Chondrocyte (in vitro differentiated cells): ENCODE measurements at regions not wholly inside any gene's neighbourhood (a gene's known extent, or its start where the extent isn't known, plus 50 kb on each side); places are given as distances from the start of the nearest gene placed in this dataset.

Experiments used
- DNase-seq: peaks from one replicate; pipeline ENCODE4 v3.0.0; 2021; ENCODE audit warnings: mixed read lengths, low spot score
- H3K27ac Mint-ChIP-seq: one replicate; pipeline ENCODE4 v1.8.0; 2021; ENCODE audit warnings: mild to moderate bottlenecking, moderate library complexity, mixed read lengths; ENCODE audit not compliant: unreplicated experiment
- H3K27me3 Mint-ChIP-seq: 2 replicates; pipeline ENCODE4 v1.8.0; 2021; ENCODE audit warnings: low read depth, mixed read lengths
- H3K36me3 Mint-ChIP-seq: 2 replicates; pipeline ENCODE4 v1.8.0; 2021; ENCODE audit warnings: low read depth, mixed read lengths
- H3K4me1 Mint-ChIP-seq: 2 replicates; pipeline ENCODE4 v1.8.0; 2021; ENCODE audit warnings: low read depth, mild to moderate bottlenecking, mixed read lengths
- H3K4me3 Mint-ChIP-seq: one replicate; pipeline ENCODE4 v1.8.0; 2021; ENCODE audit warnings: mild to moderate bottlenecking, moderate library complexity, mixed read lengths; ENCODE audit not compliant: unreplicated experiment
- H3K9me3 Mint-ChIP-seq: 2 replicates; pipeline ENCODE4 v1.8.0; 2021; ENCODE audit warnings: low read depth, mixed read lengths
- CTCF ChIP-seq: fragments of 200-600 bp; sonication (generic); IDR thresholded peaks from 2 replicates; pipeline ENCODE4 v1.5.0; 2021; ENCODE audit warnings: antibody characterized with exemption, mild to moderate bottlenecking, moderate library complexity

GRCh38 chr2:79368116-79368630 lies 144.7 kb upstream of the CTNNA2 start:
- no peak overlapping the region for H3K4me3 Mint-ChIP-seq
- H3K9me3 Mint-ChIP-seq: peaks cover 3% of the 10 kb centered on the region
- TF ChIP-seq CTCF: no peak
- no peak for DNase-seq
- H3K4me1 Mint-ChIP-seq: no peaks in the 10 kb centered on the region
- H3K27ac Mint-ChIP-seq: no peak overlapping the region
- no peaks in the 10 kb centered on the region for H3K36me3 Mint-ChIP-seq
- no peaks in the 10 kb centered on the region for H3K27me3 Mint-ChIP-seq

GRCh38 chr2:79359419-79359818 lies 153.4 kb upstream of the CTNNA2 start:
- no peak overlapping the region for H3K4me3 Mint-ChIP-seq
- no peaks in the 10 kb centered on the region for H3K27me3 Mint-ChIP-seq
- no peak for TF ChIP-seq CTCF
- peaks cover 15% of the 10 kb centered on the region for H3K9me3 Mint-ChIP-seq
- no peak for DNase-seq
- no peaks in the 10 kb centered on the region for H3K4me1 Mint-ChIP-seq
- no peaks in the 10 kb centered on the region for H3K36me3 Mint-ChIP-seq
- no peak overlapping the region for H3K27ac Mint-ChIP-seq

GRCh38 chr2:79355569-79355968 lies 157.3 kb upstream of the CTNNA2 start:
- H3K9me3 Mint-ChIP-seq: peaks cover 48% of the 10 kb centered on the region
- TF ChIP-seq CTCF: no peak
- H3K4me3 Mint-ChIP-seq: no peak overlapping the region
- no peak for DNase-seq
- H3K36me3 Mint-ChIP-seq: no peaks in the 10 kb centered on the region
- H3K27ac Mint-ChIP-seq: no peak overlapping the region
- H3K27me3 Mint-ChIP-seq: no peaks in the 10 kb centered on the region
- H3K4me1 Mint-ChIP-seq: no peaks in the 10 kb centered on the region

- no peaks in the 10 kb centered on the region for H3K4me1 Mint-ChIP-seq
- no peaks in the 10 kb centered on the region for H3K27me3 Mint-ChIP-seq
- no peak overlapping the region for H3K4me3 Mint-ChIP-seq
- DNase-seq: no peak
- TF ChIP-seq CTCF: no peak
- H3K9me3 Mint-ChIP-seq: no peaks in the 10 kb centered on the region
- no peaks in the 10 kb centered on the region for H3K36me3 Mint-ChIP-seq
- H3K27ac Mint-ChIP-seq: no peak overlapping the region
Measured at GRCh38 chr2:79327460-79327859, 167.9 kb upstream of the REG3A start.

- H3K9me3 Mint-ChIP-seq: no peaks in the 10 kb centered on the region
- no peak for DNase-seq
- no peak for TF ChIP-seq CTCF
Measured at GRCh38 chr2:79320871-79321270, 161.3 kb upstream of the REG3A start.

More at GRCh38 chr2:79320871-79321270, 161.3 kb upstream of the REG3A start:
- H3K4me1 Mint-ChIP-seq: no peaks in the 10 kb centered on the region
- H3K27me3 Mint-ChIP-seq: no peaks in the 10 kb centered on the region
- H3K36me3 Mint-ChIP-seq: no peaks in the 10 kb centered on the region
- H3K27ac Mint-ChIP-seq: no peak overlapping the region
- H3K4me3 Mint-ChIP-seq: no peak overlapping the region
